ENCODE measurements at regions not wholly inside any gene's neighbourhood (a gene's known extent, or its start where the extent isn't known, plus 50 kb on each side); places are given as distances from the start of the nearest gene placed in this dataset.
A peak's percentile ranks its signal among the peaks of the same experiment; 100 is the strongest.

- Histone ChIP-seq H3K4me3 (no peak overlapping the region), H3K4me1 (no peaks in the 10 kb centered on the region), H3K27ac (no peak overlapping the region), H3K27me3 (no peaks in the 10 kb centered on the region), H3K9me3 (no peaks in the 10 kb centered on the region), H3K36me3 (no peaks in the 10 kb centered on the region)
- no peak for DNase-seq (ENCODE audit: low spot score)
- no peak for TF ChIP-seq CTCF (IDR thresholded peaks at IDR 0.05)
Measured at GRCh38 chr5:106127985-106128384, 1542.8 kb downstream of the EFNA5 start.

GRCh38 chr5:106127341-106127781, 1543.4 kb downstream of the EFNA5 start:
- no peaks in the 10 kb centered on the region for H3K36me3 ChIP-seq
- H3K4me1 ChIP-seq = no peaks in the 10 kb centered on the region
- H3K27ac ChIP-seq = no peak overlapping the region
- no peak for TF ChIP-seq CTCF (IDR thresholded peaks at IDR 0.05)
- H3K4me3 ChIP-seq = no peak overlapping the region
- no peaks in the 10 kb centered on the region for H3K27me3 ChIP-seq
- H3K9me3 ChIP-seq = no peaks in the 10 kb centered on the region
- no peak for DNase-seq (ENCODE audit: low spot score)

- no peaks in the 10 kb centered on the region for H3K4me1 ChIP-seq
- peak in 1 of 2 donors; percentile 52 for TF ChIP-seq CTCF (IDR thresholded peaks at IDR 0.05)
- no peak overlapping the region for H3K27ac ChIP-seq
- H3K4me3 ChIP-seq = no peak overlapping the region
- no peaks in the 10 kb centered on the region for H3K27me3 ChIP-seq
- no peaks in the 10 kb centered on the region for H3K9me3 ChIP-seq
- no peaks in the 10 kb centered on the region for H3K36me3 ChIP-seq
- no peak for DNase-seq (ENCODE audit: low spot score)
Measured at GRCh38 chr5:106121972-106122605, 1548.6 kb downstream of the EFNA5 start.

GRCh38 chr5:106116682-106117081, 1554.1 kb downstream of the EFNA5 start:
- Histone ChIP-seq H3K27ac (no peak overlapping the region), H3K4me3 (no peak overlapping the region), H3K9me3 (peaks cover 0 to 4% of the 10 kb centered on the region in 2 donors), H3K36me3 (no peaks in the 10 kb centered on the region), H3K27me3 (no peaks in the 10 kb centered on the region), H3K4me1 (no peaks in the 10 kb centered on the region)
- DNase-seq (ENCODE audit: low spot score) = no peak
- no peak for TF ChIP-seq CTCF (IDR thresholded peaks at IDR 0.05)

- Histone ChIP-seq H3K4me3 (no peak overlapping the region), H3K36me3 (no peaks in the 10 kb centered on the region), H3K9me3 (peaks cover 0 to 4% of the 10 kb centered on the region in 2 donors), H3K27me3 (no peaks in the 10 kb centered on the region), H3K27ac (no peak overlapping the region), H3K4me1 (no peaks in the 10 kb centered on the region)
- TF ChIP-seq CTCF (IDR thresholded peaks at IDR 0.05) = no peak
- DNase-seq (ENCODE audit: low spot score) = no peak
Measured at GRCh38 chr5:106113922-106114321, 1556.8 kb downstream of the EFNA5 start.

GRCh38 chr5:106106384-106106783, 1564.4 kb downstream of the EFNA5 start:
- DNase-seq (ENCODE audit: low spot score) = no peak
- no peaks in the 10 kb centered on the region for H3K27me3 ChIP-seq
- no peaks in the 10 kb centered on the region for H3K36me3 ChIP-seq
- H3K9me3 ChIP-seq = no peaks in the 10 kb centered on the region
- H3K4me3 ChIP-seq = no peak overlapping the region
- no peak overlapping the region for H3K27ac ChIP-seq
- TF ChIP-seq CTCF (IDR thresholded peaks at IDR 0.05) = no peak
- H3K4me1 ChIP-seq = no peaks in the 10 kb centered on the region
